HCT116 (cell line): ENCODE measurements at regions not wholly inside any gene's neighbourhood (a gene's known extent, or its start where the extent isn't known, plus 50 kb on each side); places are given as distances from the start of the nearest gene placed in this dataset.

Experiments used
- CTCF ChIP-seq, 3 experiments: fragments of 200-600 bp in 1 of 3; sonication (generic) in 1 of 3; IDR thresholded peaks in 2 of 3; conservative IDR thresholded peaks in 1 of 3; 2 replicates each; pipeline ENCODE4 v1.5.1; 2012 to 2017; ENCODE audit warnings: low read depth in 2 of 3, low read length in 2 of 3, antibody characterized with exemption in 1 of 3, borderline replicate concordance in 1 of 3, control low read depth in 1 of 3, mild to moderate bottlenecking in 1 of 3, mixed read lengths in 1 of 3, mixed run types in 1 of 3, moderate library complexity in 1 of 3; ENCODE audit not compliant: insufficient read depth in 1 of 3
- POLR2A ChIP-seq: IDR thresholded peaks from 2 replicates; pipeline ENCODE4 v1.7.0; 2011; ENCODE audit warnings: borderline replicate concordance; ENCODE audit not compliant: insufficient read depth, insufficient read length; ENCODE audit errors: extremely low read depth
- POLR2AphosphoS5 ChIP-seq: IDR thresholded peaks from 2 replicates; pipeline ENCODE4 v1.6.1; 2011; ENCODE audit warnings: mild to moderate bottlenecking, low read depth, low read length, moderate library complexity

- TF ChIP-seq CTCF (IDR thresholded peaks at IDR 0.05 in 2 of 3, conservative IDR thresholded peaks at IDR 0.05 in 1 of 3; ENCODE audit: borderline replicate concordance in 1 of 3, insufficient read depth in 1 of 3, low read depth in 2 of 3, low read length in 2 of 3) (no peak), POLR2A (no peak), POLR2AphosphoS5 (no peak)
These were observed 299.4 kb downstream of the CRPPA start for GRCh38 chr7:16121876-16122390.
